Neuronal stem cell (in vitro differentiated cells): ENCODE measurements at regions not wholly inside any gene's neighbourhood (a gene's known extent, or its start where the extent isn't known, plus 50 kb on each side); places are given as distances from the start of the nearest gene placed in this dataset.
"Not testable (repeated sequence)": the region's sequence is repeated elsewhere in the genome, so short reads cannot be mapped to it uniquely, and the experiment has no call there.

ENCODE experiments used
- DNase-seq: peaks from one replicate; pipeline ENCODE4 v3.0.0-alpha.2; 2013; ENCODE audit warnings: low spot score
- H2AFZ ChIP-seq: one replicate; pipeline ENCODE4 v1.6.1; 2013; ENCODE audit warnings: mild to moderate bottlenecking, low read length, inconsistent platforms
- H2AK5ac ChIP-seq: 2 replicates; pipeline ENCODE4 v1.6.1; 2013; ENCODE audit warnings: low read depth, mild to moderate bottlenecking, inconsistent platforms, low read length, moderate library complexity, mixed read lengths
- H2BK120ac ChIP-seq: 2 replicates; pipeline ENCODE4 v1.6.1; 2013; ENCODE audit warnings: low read depth, mild to moderate bottlenecking, inconsistent platforms, low read length, moderate library complexity, mixed read lengths
- H2BK12ac ChIP-seq: one replicate; pipeline ENCODE4 v1.6.1; 2013; ENCODE audit warnings: low read length, inconsistent platforms
- H2BK15ac ChIP-seq: 2 replicates; pipeline ENCODE4 v1.6.1; 2013; ENCODE audit warnings: mild to moderate bottlenecking, low read length, inconsistent platforms, mixed read lengths
- H2BK5ac ChIP-seq: one replicate; pipeline ENCODE4 v1.6.1; 2013; ENCODE audit warnings: inconsistent platforms, mild to moderate bottlenecking, low read length, moderate library complexity
- H3K14ac ChIP-seq: one replicate; pipeline ENCODE4 v1.6.1; 2013; ENCODE audit warnings: low read length, inconsistent platforms
- H3K18ac ChIP-seq: 2 replicates; pipeline ENCODE4 v1.6.1; 2013; ENCODE audit warnings: low read length, inconsistent platforms
- H3K23ac ChIP-seq: 2 replicates; pipeline ENCODE4 v1.6.1; 2013; ENCODE audit warnings: low read depth, mild to moderate bottlenecking, mixed read lengths, low read length, inconsistent platforms; ENCODE audit not compliant: poor library complexity
- H3K27ac ChIP-seq: replicated peaks from 3 replicates; pipeline ENCODE4 v1.5.1; 2013; ENCODE audit warnings: low read length, inconsistent platforms
- H3K27me3 ChIP-seq, 3 experiments: 2 replicates each; pipeline ENCODE4 v1.6.1; 2013; ENCODE audit warnings: low read length in 3 of 3, mild to moderate bottlenecking in 2 of 3, inconsistent platforms in 1 of 3, low read depth in 1 of 3, mixed read lengths in 1 of 3, moderate library complexity in 1 of 3; ENCODE audit not compliant: control insufficient read depth in 3 of 3, insufficient read depth in 3 of 3
- H3K36me3 ChIP-seq, 2 donors: replicated peaks in 1 of 2; 2 replicates each; pipeline ENCODE4 v1.6.1; 2013; ENCODE audit warnings: low read length in 2 of 2; ENCODE audit not compliant: control insufficient read depth in 2 of 2, insufficient read depth in 2 of 2
- H3K4ac ChIP-seq: 2 replicates; pipeline ENCODE4 v1.6.1; 2013; ENCODE audit warnings: inconsistent platforms, mild to moderate bottlenecking, low read length, moderate library complexity
- H3K4me1 ChIP-seq, 2 donors: 1 replicate in 1 of 2; 2 replicates in 1 of 2; pipeline ENCODE4 v1.6.1; 2013; ENCODE audit warnings: low read length in 2 of 2, low read depth in 1 of 2; ENCODE audit not compliant: control insufficient read depth in 2 of 2, insufficient read depth in 1 of 2
- H3K4me2 ChIP-seq: one replicate; pipeline ENCODE4 v1.6.1; 2013; ENCODE audit warnings: mild to moderate bottlenecking, low read length, inconsistent platforms; ENCODE audit not compliant: insufficient read depth, poor library complexity, severe bottlenecking
- H3K4me3 ChIP-seq, 2 donors: 2 replicates each; pipeline ENCODE4 v1.5.1; 2013; ENCODE audit warnings: low read length in 2 of 2, mild to moderate bottlenecking in 2 of 2, inconsistent platforms in 1 of 2, moderate library complexity in 1 of 2
- H3K79me1 ChIP-seq: one replicate; pipeline ENCODE4 v1.6.1; 2013; ENCODE audit warnings: low read depth, mild to moderate bottlenecking, inconsistent platforms, low read length, moderate library complexity
- H3K9ac ChIP-seq: one replicate; pipeline ENCODE4 v1.6.1; 2013; ENCODE audit warnings: mild to moderate bottlenecking, low read depth, low read length, inconsistent platforms; ENCODE audit not compliant: poor library complexity
- H3K9me3 ChIP-seq, 2 donors: replicated peaks in 1 of 2; 2 replicates each; pipeline versions ENCODE3 to v1.6.1; 2013; ENCODE audit warnings: low read length in 2 of 2, mild to moderate bottlenecking in 2 of 2, inconsistent platforms in 1 of 2, low read depth in 1 of 2, mixed read lengths in 1 of 2, moderate library complexity in 1 of 2; ENCODE audit not compliant: control insufficient read depth in 2 of 2, insufficient read depth in 1 of 2
- H4K8ac ChIP-seq: one replicate; pipeline ENCODE4 v1.6.1; 2013; ENCODE audit warnings: low read depth, mild to moderate bottlenecking, inconsistent platforms, low read length, moderate library complexity
- H4K91ac ChIP-seq: one replicate; pipeline ENCODE4 v1.6.1; 2013; ENCODE audit warnings: low read length, low read depth, mild to moderate bottlenecking, inconsistent platforms; ENCODE audit not compliant: poor library complexity
- WGBS, 2 donors: extraction: QIAGEN DNeasy Blood & Tissue Kit; methylation state at CpG; one replicate each; pipeline ENCODE4 v1.1.7; 2013; ENCODE audit warnings: missing lambda C conversion rate in 2 of 2, mixed read lengths in 1 of 2; ENCODE audit not compliant: insufficient read length in 2 of 2, insufficient replicate concordance in 1 of 2; ENCODE audit errors: extremely low coverage in 2 of 2; 5-methylcytosine and 5-hydroxymethylcytosine counted together

DNA sequence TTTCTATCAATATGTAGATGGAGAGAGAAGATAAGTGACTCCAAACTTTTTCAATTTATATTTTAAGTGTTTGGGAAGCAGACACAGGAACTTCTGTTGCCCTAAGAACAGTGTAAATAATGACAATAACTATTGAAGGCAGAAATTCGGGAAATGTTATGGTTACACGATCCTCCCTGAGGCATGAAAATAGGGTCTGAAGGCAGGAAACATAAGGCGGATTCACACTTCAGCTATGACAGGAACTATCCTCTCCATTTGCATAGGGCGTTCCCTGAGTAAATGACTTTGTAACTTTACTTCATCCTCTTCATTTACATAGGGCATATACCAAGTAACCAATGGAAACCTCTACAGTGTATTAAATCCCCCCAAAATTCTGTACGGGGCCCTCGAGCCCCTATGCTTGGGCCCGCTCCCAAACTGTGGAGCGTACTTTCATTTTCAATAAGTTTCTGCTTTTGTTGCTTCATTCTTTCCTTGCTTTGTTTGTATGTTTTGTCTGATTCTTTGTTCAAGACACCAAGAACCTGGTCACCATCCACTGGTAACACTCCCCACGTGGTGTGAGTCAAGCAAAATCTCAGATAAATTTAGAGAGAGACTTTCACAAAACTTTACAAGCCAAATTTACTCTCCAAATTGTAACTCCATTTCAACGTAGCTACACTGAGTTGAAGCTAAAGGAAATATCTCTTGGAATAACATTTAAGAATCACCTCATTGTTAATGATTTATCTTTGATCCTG is 2504.3 kb downstream of the ARAP2 start:
- no peak overlapping the region for H4K8ac ChIP-seq
- no peak overlapping the region for H2BK120ac ChIP-seq
- no peaks in the 10 kb centered on the region for H3K36me3 ChIP-seq
- no peak overlapping the region for H4K91ac ChIP-seq
- no peak overlapping the region for H2BK15ac ChIP-seq
- H2AK5ac ChIP-seq, result no peak overlapping the region
- no peak overlapping the region for H2BK5ac ChIP-seq
- no peak overlapping the region for H3K18ac ChIP-seq
- H3K4me3 ChIP-seq, result no peak overlapping the region
- H2AFZ ChIP-seq, result peak overlapping the region; percentile 56
- peaks cover 0 to 1% of the 10 kb centered on the region in 2 donors for H3K9me3 ChIP-seq
- no peak overlapping the region for H3K23ac ChIP-seq
- DNase-seq, result no peak
- H3K9ac ChIP-seq, result no peak overlapping the region
- no peak overlapping the region for H3K14ac ChIP-seq
- H3K4me2 ChIP-seq, result no peak overlapping the region
- H2BK12ac ChIP-seq, result no peak overlapping the region
- WGBS, 2 donors, result no CpG with 5 or more reads among the region's 10 CpGs
- H3K27ac ChIP-seq, result no peak overlapping the region
- no peak overlapping the region for H3K4ac ChIP-seq
- no peaks in the 10 kb centered on the region for H3K4me1 ChIP-seq
- no peaks in the 10 kb centered on the region for H3K27me3 ChIP-seq
- no peaks in the 10 kb centered on the region for H3K79me1 ChIP-seq

DNA sequence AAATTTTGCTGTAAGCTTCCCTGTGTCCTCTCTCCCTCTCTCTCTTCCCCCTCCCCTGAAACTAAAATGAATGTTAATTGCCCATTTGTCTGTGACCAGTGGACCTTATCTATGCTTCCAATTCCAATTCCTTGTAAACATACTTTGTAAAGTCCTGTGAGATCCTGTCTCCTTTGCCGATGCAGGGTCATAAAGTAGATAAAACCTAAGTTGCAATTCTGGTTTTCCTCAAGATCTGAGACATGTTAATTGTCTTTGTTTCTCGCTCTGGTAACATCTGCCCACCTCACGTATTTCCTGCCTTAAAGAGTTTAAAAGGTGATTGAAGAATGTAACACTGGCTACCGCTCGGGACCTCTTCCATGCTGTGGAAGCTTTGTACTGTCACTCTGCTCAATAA is 2503.4 kb downstream of the ARAP2 start:
- H4K8ac ChIP-seq, H3K18ac ChIP-seq, H3K23ac ChIP-seq, H3K4me2 ChIP-seq, H2AFZ ChIP-seq, H3K14ac ChIP-seq, H2BK5ac ChIP-seq, H2BK120ac ChIP-seq, H3K36me3 ChIP-seq, DNase-seq, H2AK5ac ChIP-seq, H4K91ac ChIP-seq, H3K4me1 ChIP-seq, H2BK12ac ChIP-seq, H2BK15ac ChIP-seq, H3K4me3 ChIP-seq, H3K27ac ChIP-seq, H3K79me1 ChIP-seq, H3K9ac ChIP-seq, H3K4ac ChIP-seq, H3K27me3 ChIP-seq, H3K9me3 ChIP-seq: not testable (repeated sequence)
- WGBS, 2 donors, result no CpG with 5 or more reads among the region's 5 CpGs

DNA sequence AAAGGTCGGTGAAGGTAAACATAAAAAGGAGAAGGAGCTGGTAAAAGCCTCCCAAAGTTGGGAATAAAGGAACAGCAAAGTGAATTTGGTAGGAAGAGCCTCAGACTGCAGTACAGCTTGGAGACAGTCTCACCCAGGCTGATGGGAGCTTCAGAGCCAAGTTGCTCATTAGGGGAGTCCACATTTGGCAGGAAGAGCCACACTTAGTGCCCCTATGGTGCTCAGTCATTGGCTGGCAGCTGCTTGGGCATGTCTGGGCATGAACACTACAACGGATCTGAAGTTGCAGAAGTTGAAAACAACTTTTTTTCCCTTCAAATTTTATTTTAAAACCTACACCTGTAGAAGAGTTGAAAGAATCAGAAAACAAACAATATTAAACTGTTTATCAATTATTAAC is 2497.3 kb downstream of the ARAP2 start:
- Histone ChIP-seq H2BK15ac (no peak overlapping the region), H4K8ac (no peak overlapping the region), H3K79me1 (no peaks in the 10 kb centered on the region), H3K4ac (no peak overlapping the region), H3K27ac (no peak overlapping the region), H3K23ac (no peak overlapping the region), H3K27me3 (no peaks in the 10 kb centered on the region), H3K14ac (no peak overlapping the region), H2BK12ac (no peak overlapping the region), H3K4me1 (no peaks in the 10 kb centered on the region), H3K4me3 (no peak overlapping the region), H2AK5ac (no peak overlapping the region), H3K18ac (no peak overlapping the region), H2BK120ac (no peak overlapping the region), H2AFZ (peak overlapping the region; percentile 45), H3K4me2 (no peak overlapping the region), H4K91ac (no peak overlapping the region), H2BK5ac (no peak overlapping the region), H3K9me3 (no peaks in the 10 kb centered on the region), H3K36me3 (no peaks in the 10 kb centered on the region), H3K9ac (no peak overlapping the region)
- no peak for DNase-seq
- no CpG with 5 or more reads among the region's 2 CpGs for WGBS, 2 donors

DNA sequence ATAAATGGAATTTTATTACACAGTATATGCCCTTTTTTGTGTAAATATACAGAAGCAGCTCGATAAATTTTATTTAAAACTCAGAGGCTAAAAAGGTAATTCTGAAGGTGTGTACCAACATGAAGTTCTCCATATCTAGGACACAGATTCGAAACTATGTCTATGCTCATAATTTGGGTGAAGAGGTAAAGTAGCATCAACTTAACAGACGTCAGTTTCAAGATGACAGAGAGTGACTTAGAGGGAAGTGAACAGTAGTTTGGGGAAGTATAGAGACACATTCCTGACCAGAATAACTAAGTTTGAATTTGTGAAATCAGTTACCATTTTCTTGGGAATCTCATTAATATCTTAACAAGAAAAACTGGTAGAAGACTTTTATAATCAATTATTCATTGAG is 2493.3 kb downstream of the ARAP2 start:
- Histone ChIP-seq H2BK120ac (no peak overlapping the region), H3K4me2 (no peak overlapping the region), H3K36me3 (no peaks in the 10 kb centered on the region), H3K79me1 (no peaks in the 10 kb centered on the region), H3K14ac (no peak overlapping the region), H3K4me3 (no peak overlapping the region), H4K91ac (no peak overlapping the region), H3K27me3 (no peaks in the 10 kb centered on the region), H3K27ac (no peak overlapping the region), H3K18ac (no peak overlapping the region), H2BK15ac (no peak overlapping the region), H3K9ac (no peak overlapping the region), H3K4ac (no peak overlapping the region), H3K9me3 (no peaks in the 10 kb centered on the region), H4K8ac (no peak overlapping the region), H2AFZ (no peak overlapping the region), H2AK5ac (no peak overlapping the region), H2BK5ac (no peak overlapping the region), H3K23ac (no peak overlapping the region), H2BK12ac (no peak overlapping the region), H3K4me1 (no peaks in the 10 kb centered on the region)
- no CpG with 5 or more reads among the region's 3 CpGs for WGBS, 2 donors
- no peak for DNase-seq
